GM12872 (cell line): ENCODE measurements at regions not wholly inside any gene's neighbourhood (a gene's known extent, or its start where the extent isn't known, plus 50 kb on each side); places are given as distances from the start of the nearest gene placed in this dataset.

Experiments used
- TF ChIP-seq, protein P1 (sequence below): IDR thresholded peaks from 3 replicates; pipeline ENCODE4 v1.5.1; 2011; ENCODE audit warnings: low read depth, mild to moderate bottlenecking, low read length, moderate library complexity; ENCODE audit not compliant: insufficient read depth

DNA sequence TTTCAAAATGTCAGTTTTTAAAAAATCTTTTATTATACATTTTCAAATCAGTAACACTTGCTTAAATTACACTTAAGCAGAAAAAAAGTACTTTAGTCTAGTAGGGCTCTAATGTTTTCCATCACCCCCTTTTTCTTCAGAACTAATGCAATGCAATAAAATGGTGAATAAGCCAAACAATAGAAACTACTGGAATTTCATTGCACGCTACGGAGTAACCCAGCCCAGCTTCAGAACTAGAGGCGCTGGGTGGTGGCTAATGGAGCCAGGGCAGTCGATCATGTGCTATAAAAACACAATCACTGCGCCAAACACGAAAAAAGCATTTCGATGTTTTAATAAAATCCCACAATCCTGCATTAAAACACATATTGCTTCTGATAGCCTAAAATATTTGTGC, 59.9 kb upstream of the ODAD2 start:
- TF ChIP-seq, protein P1, sequence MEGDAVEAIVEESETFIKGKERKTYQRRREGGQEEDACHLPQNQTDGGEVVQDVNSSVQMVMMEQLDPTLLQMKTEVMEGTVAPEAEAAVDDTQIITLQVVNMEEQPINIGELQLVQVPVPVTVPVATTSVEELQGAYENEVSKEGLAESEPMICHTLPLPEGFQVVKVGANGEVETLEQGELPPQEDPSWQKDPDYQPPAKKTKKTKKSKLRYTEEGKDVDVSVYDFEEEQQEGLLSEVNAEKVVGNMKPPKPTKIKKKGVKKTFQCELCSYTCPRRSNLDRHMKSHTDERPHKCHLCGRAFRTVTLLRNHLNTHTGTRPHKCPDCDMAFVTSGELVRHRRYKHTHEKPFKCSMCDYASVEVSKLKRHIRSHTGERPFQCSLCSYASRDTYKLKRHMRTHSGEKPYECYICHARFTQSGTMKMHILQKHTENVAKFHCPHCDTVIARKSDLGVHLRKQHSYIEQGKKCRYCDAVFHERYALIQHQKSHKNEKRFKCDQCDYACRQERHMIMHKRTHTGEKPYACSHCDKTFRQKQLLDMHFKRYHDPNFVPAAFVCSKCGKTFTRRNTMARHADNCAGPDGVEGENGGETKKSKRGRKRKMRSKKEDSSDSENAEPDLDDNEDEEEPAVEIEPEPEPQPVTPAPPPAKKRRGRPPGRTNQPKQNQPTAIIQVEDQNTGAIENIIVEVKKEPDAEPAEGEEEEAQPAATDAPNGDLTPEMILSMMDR, result no peak

- TF ChIP-seq, protein P1, result no peak
These were observed 55.5 kb upstream of the ODAD2 start for GRCh38 chr10:28054228-28054860.

DNA sequence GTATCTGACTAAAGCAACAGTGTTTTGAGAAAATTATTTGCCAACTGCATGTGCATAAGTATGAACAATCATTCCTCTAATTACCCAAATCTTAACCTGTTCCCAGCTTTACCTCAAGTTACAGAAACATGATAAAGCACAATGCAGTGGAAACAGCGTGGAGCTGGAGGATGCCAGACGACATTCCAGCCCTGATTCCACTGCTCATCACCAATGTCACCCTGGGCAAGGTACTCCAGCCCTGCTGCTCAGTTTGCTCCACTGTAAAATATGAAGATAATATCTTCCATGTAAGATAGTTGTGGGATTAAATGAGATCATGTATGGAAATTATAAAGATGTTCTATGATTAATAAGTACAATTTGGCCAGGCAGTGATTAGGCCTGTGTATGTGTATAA, 50.4 kb upstream of the ODAD2 start:
- TF ChIP-seq, protein P1, result no peak
